ENCODE measurements at regions not wholly inside any gene's neighbourhood (a gene's known extent, or its start where the extent isn't known, plus 50 kb on each side); places are given as distances from the start of the nearest gene placed in this dataset.
A peak's percentile ranks its signal among the peaks of the same experiment; 100 is the strongest.

DNA sequence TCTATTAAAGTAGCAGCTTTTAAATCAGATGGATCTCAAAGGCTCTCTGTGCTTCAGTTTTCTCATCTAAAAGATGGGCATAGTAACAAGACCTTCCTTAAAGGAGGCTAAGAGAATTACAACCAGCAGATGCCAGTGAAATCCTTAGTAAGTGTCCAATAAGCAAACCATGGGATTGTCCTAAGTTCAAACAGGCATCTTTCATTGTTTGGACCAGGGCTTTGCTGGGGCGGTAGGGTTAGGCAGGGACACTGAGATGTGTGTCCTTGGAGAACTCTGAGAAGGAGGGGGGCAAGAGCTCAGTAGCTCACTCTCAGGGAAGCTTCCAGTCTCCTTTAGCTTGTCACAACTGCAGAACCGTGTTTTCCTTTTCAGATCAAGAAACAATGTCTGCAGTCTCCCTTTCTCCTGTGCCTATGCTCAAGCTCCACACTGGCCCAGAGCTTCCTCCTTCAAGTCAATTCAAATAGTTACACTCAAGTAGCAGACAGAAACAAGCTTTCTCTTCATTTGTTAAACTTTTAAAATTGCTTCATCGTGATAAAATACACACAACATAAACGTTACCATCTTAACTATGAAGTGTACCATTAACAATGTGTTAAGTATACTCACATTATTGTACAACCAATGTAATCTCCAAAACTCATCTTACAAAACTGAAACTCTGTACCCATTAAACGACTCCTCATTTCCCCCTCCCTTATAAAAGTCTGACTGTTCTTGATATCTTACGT lies 216.2 kb downstream of the PIK3R1 start:
- DNase-seq (no peak), ATAC-seq (ENCODE audit: insufficient read depth, low FRiP score) (no peak)
- WGBS, 2 donors: 65 to 77% methylated on average over 6 of the region's 6 CpGs
- H3K4me3 ChIP-seq: no peak overlapping the region
- H3K27ac ChIP-seq (ENCODE audit: low read depth in 1 of 2, low read length in 1 of 2): no peak overlapping the region
- no peaks in the 10 kb centered on the region for H3K9me3 ChIP-seq (ENCODE audit: control insufficient read depth in 4 of 4, insufficient read depth in 3 of 4, low read length in 3 of 4)
- H3K27me3 ChIP-seq (ENCODE audit: control insufficient read depth in 3 of 3, insufficient read depth in 3 of 3, low read length in 2 of 3): no peaks in the 10 kb centered on the region
- peaks cover 0 to 7% (median 3%) of the 10 kb centered on the region in 5 donors for H3K4me1 ChIP-seq (ENCODE audit: control insufficient read depth in 5 of 5, insufficient read depth in 5 of 5, low read length in 5 of 5)
- H3K36me3 ChIP-seq (ENCODE audit: control insufficient read depth in 4 of 4, insufficient read depth in 4 of 4, low read length in 4 of 4): no peaks in the 10 kb centered on the region
- TF ChIP-seq, protein P1, sequence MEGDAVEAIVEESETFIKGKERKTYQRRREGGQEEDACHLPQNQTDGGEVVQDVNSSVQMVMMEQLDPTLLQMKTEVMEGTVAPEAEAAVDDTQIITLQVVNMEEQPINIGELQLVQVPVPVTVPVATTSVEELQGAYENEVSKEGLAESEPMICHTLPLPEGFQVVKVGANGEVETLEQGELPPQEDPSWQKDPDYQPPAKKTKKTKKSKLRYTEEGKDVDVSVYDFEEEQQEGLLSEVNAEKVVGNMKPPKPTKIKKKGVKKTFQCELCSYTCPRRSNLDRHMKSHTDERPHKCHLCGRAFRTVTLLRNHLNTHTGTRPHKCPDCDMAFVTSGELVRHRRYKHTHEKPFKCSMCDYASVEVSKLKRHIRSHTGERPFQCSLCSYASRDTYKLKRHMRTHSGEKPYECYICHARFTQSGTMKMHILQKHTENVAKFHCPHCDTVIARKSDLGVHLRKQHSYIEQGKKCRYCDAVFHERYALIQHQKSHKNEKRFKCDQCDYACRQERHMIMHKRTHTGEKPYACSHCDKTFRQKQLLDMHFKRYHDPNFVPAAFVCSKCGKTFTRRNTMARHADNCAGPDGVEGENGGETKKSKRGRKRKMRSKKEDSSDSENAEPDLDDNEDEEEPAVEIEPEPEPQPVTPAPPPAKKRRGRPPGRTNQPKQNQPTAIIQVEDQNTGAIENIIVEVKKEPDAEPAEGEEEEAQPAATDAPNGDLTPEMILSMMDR (IDR thresholded peaks at IDR 0.05; ENCODE audit: control extremely low read depth, extremely low read depth): no peak
- H3K9ac ChIP-seq (ENCODE audit: insufficient read depth in 1 of 2, low read length in 2 of 2): no peak overlapping the region

DNA sequence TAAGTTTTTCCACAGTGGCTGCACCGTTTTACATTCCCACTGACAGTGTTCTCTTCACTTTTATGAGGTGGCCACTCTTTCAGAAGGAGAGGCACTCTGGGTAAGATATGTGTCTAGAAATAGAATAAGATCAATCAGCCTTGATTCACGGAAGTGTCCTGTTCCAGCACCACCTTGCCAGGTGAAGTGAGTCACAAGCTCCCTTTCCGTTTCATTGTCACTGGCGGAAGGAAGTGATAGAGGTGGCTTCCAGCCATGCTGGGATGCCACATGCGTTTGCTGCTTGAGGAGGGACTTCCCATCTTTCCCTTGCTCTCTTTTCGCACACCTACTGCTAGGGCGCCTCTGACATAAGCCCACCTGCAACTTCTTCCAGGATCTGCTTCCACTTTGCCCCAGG lies 217.1 kb downstream of the PIK3R1 start:
- TF ChIP-seq, protein P1 (IDR thresholded peaks at IDR 0.05; ENCODE audit: control extremely low read depth, extremely low read depth): no peak
- 85 to 86% methylated on average over 7 of the region's 7 CpGs for WGBS, 2 donors
- no peaks in the 10 kb centered on the region for H3K9me3 ChIP-seq (ENCODE audit: control insufficient read depth in 4 of 4, insufficient read depth in 3 of 4, low read length in 3 of 4)
- no peaks in the 10 kb centered on the region for H3K27me3 ChIP-seq (ENCODE audit: control insufficient read depth in 3 of 3, insufficient read depth in 3 of 3, low read length in 2 of 3)
- DNase-seq (no peak), ATAC-seq (ENCODE audit: insufficient read depth, low FRiP score) (no peak)
- no peak overlapping the region for H3K4me3 ChIP-seq
- H3K9ac ChIP-seq (ENCODE audit: insufficient read depth in 1 of 2, low read length in 2 of 2): no peak overlapping the region
- no peaks in the 10 kb centered on the region for H3K36me3 ChIP-seq (ENCODE audit: control insufficient read depth in 4 of 4, insufficient read depth in 4 of 4, low read length in 4 of 4)
- peaks cover 2 to 10% (median 3%) of the 10 kb centered on the region in 5 donors for H3K4me1 ChIP-seq (ENCODE audit: control insufficient read depth in 5 of 5, insufficient read depth in 5 of 5, low read length in 5 of 5)
- H3K27ac ChIP-seq (ENCODE audit: low read depth in 1 of 2, low read length in 1 of 2): no peak overlapping the region

DNA sequence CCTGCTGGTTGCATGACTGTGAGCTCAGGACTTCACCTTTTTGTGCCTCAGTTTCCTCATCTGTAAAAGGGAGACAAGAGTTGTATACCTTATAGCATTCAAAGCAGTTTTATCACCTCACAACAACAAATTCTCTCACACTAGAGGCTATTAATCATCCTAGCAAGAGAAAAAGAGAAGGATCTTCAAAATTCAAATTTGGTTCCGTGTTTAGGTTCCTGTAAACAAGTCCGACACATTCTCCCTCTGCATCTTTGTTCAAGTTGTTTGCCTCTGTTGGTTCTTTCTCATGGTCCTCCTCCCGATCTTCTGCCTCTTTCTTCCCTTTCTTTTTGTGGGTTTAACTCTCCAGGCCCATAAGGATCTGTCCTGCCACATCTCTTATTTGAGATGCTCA lies 218.0 kb downstream of the PIK3R1 start:
- no peak overlapping the region for H3K9ac ChIP-seq (ENCODE audit: insufficient read depth in 1 of 2, low read length in 2 of 2)
- peaks cover 2 to 10% (median 3%) of the 10 kb centered on the region in 5 donors for H3K4me1 ChIP-seq (ENCODE audit: control insufficient read depth in 5 of 5, insufficient read depth in 5 of 5, low read length in 5 of 5)

More for the DNA sequence above, 218.0 kb downstream of the PIK3R1 start:
- Histone ChIP-seq H3K4me3 (no peak overlapping the region), H3K36me3 (ENCODE audit: control insufficient read depth in 4 of 4, insufficient read depth in 4 of 4, low read length in 4 of 4) (no peaks in the 10 kb centered on the region), H3K27me3 (ENCODE audit: control insufficient read depth in 3 of 3, insufficient read depth in 3 of 3, low read length in 2 of 3) (no peaks in the 10 kb centered on the region), H3K27ac (ENCODE audit: low read depth in 1 of 2, low read length in 1 of 2) (peak overlapping the region; percentile 56 to 69), H3K9me3 (ENCODE audit: control insufficient read depth in 4 of 4, insufficient read depth in 3 of 4, low read length in 3 of 4) (no peaks in the 10 kb centered on the region)
- TF ChIP-seq, protein P1 (IDR thresholded peaks at IDR 0.05; ENCODE audit: control extremely low read depth, extremely low read depth): no peak
- ATAC-seq (ENCODE audit: insufficient read depth, low FRiP score) (no peak), DNase-seq (no peak)
- 79% methylated on average over 3 of the region's 3 CpGs for WGBS, 2 donors

Data from lung (tissue), 11 donors.